HL-60/S4 treated with phorbol 12-myristate 13-acetate at 8.2 ng/mL for 4 days and 3 days (cell line): ENCODE measurements at regions not wholly inside any gene's neighbourhood (a gene's known extent, or its start where the extent isn't known, plus 50 kb on each side); places are given as distances from the start of the nearest gene placed in this dataset.

ENCODE experiments used
- in situ Hi-C: fragments of 300-500 bp; cut with MboI; formaldehyde crosslinking; loops from 2 replicates; pipeline ENCODE4 v1.15.0; 2022; ENCODE audit warnings: low sequenced_read_pairs

DNA sequence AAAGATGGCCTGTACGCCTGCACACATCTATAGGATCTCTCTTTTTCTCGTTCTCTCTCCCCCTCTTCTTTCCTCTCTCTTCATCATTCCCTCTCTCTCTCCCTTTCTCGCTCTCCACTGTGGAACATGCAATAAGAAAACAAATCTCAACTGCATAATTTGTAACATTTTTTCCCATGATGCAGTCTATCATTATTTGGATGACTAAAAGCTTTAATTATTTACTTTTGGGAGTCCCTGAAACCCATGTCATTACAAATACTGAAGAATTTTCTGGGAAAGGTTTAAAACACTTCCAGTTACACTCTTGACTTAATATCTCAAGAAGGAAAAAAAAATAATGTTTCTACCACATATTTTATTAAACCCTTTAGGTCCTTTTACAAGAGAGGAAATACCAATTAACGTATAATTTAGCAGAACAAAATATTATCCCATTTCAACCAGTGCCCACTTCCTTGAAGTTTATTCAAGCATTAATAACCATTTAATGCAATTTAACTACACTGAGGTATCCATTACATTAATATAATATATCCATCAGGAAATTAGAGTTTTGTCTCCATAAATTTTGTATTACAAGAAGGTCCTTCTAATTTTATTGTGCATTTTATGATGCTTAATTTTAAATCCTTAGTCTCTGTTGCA is 1615.2 kb upstream of the ACVR2A start:
- in situ Hi-C loops = no loop called here

DNA sequence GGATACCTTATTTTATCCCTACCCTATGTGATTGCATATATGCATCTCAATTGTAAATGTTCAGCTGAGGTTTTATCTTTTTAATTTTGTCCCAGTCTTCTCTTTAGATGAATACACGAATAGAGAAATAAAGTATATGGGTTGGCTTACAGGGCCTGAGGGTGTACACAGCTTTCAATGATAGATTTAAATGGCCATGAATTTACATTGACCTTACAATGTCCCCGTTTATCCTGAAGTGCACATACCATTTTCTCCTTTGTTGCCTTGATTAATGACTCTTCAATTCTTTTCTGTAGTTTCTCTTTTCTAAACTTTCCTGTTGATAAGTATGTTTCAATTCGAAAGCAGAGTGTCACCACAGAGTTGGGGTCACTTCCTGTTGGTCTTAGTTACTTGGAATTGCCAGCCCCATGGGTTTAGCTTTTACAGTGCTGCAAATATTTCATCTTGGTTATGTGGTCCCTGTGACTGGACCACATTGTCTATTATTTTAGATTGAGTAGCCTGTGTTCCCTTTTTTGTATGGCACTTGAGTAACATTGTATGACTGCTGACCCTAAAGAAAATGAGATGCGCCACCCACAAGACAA is 1616.3 kb upstream of the ACVR2A start:
- in situ Hi-C loops = no loop called here

DNA sequence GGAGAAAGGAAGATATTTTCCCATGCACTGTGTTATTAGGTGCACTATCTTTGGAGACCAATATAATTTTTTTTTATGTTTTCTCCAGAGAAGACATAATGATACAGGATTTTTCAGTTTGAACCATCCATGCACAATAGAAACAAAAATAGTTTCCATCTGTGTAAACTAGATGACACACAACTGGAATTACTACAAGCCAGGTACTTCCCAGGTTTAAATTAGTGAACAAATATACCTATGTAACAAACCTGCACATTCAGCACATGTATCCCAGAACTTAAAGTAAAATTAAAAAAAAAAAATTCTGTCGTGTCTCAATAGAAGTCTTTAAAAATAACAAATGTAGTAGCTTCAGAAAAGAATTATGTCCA is 1616.8 kb upstream of the ACVR2A start:
- in situ Hi-C loops = no loop called here

DNA sequence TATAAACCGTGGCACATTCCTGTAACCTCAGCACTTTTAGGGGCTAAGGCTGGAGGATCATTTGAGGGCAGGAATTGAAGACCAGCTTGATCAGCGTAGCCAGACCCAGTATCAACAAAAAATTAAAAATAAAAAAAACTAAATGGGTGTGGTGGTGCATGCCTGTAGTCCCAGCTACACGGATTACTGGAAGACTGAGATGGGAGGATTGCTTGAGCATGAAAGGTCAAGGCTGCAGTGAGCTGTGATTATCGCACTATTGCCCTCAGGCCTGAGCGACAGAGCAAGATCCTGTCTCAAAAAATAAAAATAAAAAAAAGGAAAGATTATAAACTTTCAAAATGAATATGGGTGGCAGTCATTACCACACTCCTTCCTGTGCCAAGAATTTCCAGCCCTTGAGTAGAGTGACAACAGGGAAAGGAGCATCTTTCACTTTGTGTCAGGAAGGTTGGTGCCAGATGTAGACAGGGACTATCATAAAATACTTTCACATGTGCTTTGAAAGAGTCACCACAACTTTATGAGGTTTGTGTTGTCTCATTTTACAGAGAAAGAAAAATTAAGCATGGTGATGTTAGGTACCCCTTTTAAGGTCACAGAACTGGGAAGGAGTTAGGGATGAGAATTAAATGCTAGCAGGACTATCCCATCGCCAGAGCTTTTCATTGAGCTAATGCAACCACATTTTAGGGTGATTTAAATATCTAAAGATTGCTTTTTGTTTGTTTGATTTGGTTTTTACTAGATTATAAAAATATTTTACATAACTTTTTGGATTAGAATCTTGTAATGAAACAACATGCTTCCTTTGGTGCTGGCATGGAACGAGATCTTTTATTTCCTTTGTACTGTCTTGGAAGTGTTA is 1617.4 kb upstream of the ACVR2A start:
- in situ Hi-C loops = no loop called here

DNA sequence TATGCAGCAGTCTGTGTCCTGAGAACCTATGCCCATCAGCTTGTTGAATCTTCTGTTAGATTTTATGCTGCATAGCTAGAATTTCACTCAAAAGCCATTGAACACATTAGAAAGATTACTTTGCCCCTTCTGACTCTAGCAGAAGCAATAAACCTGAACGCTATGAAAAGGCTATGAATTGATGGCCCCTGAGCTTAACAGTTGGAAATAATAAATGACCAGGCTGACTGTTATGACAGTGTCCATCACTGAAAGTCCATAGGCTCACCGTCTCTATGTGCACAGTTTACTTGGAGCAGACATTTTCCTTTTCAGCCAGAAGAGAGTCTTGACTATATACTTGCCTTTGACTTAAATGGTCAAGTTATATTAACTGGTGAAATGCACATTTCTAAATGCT is 1618.8 kb upstream of the ACVR2A start:
- in situ Hi-C loops = no loop called here

DNA sequence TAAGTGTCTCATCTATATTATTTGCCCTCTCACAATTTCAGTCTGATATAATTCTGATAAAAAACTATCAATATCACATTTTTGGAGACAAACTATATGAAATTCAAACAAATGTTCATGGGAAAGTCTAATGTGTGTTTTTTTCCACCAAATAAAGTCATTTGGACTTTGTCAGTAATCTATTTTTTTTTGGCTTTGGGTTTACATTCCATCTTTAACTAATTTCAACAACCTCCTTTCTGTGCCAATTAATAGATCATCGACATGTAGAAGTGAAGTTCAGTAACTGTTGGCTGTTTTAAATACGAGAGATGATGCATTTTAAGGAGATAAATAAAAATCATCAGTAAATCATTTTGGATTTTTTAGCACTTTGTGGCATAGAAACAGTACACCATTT is 1623.0 kb upstream of the ACVR2A start:
- in situ Hi-C loops = no loop called here

DNA sequence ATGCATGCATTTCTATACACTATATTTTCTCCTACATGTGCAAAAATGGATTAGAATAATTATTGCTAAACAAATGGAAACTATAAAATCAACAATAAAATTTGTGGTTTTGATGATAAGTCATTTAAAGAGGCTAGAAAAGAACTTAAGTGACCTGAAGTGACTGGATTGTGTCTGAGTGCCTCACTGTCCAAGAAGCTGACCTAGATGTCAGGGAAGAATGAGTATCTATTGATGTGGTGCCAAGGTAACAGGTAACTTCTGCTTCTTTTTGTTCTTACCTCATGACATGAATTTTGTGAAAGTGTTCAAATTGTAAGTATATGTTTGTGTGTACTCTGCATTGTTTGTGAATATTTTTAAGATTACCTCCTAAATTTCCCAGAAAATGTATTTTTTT is 1623.9 kb upstream of the ACVR2A start:
- in situ Hi-C loops = no loop called here

DNA sequence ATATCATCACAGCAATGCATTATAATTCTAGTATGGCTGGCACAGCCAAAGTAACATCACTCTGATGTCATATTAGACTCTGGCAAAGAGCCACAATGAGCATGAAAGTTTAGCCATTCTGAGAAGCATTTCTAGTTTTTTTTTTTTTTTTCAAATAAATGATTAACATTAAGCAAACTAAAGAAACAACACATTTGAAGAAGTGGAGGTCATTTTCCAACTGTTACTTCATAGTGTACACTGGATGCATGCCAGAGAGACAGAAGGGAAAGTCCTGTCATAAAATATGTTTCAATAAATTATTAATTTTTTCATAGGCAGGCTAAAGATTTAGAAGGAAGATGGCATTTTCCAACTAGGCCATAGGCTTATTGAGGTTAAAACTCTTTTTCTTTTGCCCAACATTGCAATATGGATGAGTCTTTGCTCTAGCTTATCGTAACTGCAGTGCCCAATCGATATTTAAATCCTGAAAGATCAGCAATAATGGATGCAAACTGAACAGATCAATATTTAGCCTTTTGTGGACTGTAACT is 1630.4 kb upstream of the ACVR2A start:
- in situ Hi-C loops = no loop called here

DNA sequence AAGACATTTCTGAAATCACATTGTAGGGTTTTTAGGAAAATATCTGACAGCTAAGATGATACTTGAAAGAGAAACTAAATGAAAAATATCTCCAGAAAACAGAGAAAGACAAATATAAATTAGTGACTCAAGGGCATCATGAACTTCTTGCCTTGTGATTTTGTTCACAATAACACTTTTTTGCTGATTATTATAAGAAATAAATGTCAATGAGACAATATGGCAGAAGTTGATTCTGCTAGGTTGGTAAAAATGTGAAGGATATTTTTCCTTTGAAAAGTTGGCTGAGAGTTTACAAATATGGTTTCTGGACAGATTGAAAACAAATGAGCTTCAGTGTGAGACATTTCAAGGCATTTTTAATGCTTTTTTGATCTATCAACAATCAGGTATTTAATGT is 1631.2 kb upstream of the ACVR2A start:
- in situ Hi-C loops = no loop called here

DNA sequence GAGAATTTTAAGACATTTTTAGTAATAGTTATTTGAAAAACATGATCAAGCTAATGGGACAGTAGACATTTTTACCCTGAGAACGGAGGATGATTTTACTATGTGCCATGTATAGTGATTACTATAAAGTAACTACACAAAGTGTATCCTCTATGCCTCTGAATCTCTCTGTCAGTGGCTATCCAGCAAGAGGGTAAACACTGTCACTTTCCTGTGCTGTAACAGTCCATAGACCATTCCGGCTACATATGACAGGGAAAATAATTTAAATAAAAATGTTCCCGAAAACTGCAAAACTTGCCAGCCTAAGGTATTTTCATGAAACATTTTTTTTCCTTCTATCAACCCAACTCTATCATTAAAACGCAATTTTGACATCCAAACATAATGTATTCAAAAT is 1632.2 kb upstream of the ACVR2A start:
- in situ Hi-C loops = no loop called here

DNA sequence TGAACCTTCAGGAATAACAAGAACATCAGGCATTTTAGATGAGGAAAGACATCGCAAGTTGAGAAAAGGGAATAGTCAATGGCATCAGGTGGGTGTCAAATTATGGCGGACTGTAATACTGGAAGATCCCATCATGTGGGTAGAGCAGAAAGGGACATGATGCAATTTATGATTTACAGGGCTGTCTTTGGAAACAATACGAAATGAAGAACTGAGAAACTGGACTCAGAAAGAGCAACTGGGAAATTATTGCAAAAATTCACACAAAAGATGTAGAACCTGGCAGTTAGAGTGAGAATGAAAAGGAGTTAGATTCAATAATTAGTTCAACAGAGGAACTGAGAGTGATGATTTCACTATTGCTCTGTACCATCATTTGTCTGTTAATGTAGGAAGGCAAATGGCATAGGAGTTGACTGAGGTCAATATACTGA is 1635.0 kb upstream of the ACVR2A start:
- in situ Hi-C loops = no loop called here

DNA sequence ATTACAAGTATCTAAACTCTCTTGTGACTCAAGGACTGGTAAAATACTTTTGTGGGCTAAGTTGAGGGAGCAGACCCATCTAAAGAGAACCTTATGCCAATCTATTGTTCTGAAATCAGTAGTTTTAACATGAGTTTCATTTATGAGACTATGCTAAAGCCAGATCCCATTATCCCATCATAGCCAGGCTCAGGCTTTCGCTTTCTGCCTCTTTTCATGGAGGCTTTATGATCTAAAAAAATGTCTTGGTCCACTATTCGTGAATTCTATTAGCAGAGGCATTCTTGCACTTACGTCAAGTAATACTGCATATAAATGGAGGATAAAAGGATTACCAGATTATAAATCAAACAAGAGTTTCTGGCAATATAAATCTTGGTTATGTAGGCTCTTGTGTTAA is 1636.9 kb upstream of the ACVR2A start:
- in situ Hi-C loops = no loop called here

DNA sequence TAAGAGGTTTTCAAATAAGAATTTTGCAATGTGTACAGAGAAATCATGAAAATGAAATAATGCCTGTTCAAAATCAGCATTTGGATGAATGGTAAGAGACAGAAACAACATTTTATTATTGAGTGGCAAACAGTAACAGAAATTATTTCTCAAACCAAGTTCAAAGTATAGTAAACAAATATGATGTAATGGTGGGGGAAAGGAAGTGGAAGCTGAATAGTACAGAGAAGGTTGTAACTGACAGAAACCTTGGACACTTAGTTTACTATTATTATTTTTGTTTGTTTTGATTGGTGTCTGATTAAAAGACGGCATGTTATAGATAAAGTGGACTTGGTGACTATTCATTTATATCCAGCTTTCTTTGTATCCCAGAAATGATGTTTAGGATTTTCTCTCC is 1637.4 kb upstream of the ACVR2A start:
- in situ Hi-C loops = no loop called here

DNA sequence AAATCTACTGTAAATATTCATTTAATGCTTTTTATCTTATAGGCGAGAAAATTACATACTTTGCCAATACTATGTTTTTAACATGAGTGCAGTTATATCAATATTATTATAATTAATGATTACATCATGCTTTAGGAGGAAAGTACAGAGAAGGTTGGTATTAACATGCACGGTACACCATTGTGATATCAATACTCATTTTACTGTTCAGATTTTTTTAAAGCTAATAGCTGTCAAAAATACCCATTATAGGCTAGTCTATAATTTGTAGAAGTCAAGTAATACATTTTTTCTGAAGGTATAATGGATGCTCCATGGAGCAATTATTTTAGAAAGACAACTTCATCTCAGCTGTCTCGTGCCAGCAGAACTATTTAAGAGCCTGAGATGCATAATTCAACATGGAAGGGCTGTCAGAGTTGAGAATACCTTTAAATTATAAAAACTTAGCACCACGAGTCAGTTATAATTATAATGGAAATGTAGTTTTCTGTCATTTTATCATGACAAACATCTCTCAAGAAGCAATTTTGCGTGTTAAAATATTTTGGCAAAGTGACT is 1641.7 kb upstream of the ACVR2A start:
- in situ Hi-C loops = no loop called here

DNA sequence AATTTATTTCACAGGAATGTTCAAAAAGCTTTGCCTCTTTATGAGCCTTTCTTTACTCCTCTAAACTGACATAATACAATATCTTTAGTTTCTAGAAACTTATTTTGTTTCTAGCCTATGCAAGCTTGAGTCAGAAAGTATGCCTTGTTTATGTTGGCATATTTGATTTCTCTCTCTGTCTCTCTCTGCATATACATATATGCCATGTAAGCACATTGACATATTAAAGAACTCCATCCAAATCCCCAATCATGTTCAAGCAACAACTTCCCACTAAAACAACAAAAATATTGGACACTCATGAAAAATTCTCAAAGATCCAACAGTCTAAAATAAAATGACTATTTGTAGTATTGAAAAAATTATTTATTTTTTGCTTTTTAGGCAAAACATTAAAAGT is 1651.2 kb upstream of the ACVR2A start:
- in situ Hi-C loops = no loop called here

DNA sequence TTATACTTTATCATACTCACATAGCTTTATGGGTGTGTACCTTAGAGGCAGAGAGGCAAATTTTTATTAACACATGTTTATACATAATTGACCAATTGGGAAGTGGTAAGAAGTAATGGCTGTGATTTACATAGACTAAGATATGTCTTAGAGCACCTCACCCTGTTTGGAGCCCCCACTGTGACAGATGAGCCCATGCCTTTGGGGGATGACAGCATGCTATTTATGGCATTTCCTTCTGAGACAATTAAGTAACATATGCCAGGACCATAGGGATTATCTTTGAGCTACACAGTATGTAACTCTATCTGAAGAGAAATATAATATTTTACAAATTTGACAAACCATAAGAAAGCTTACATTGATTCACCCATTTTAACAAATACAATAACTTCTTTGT is 1655.3 kb upstream of the ACVR2A start:
- in situ Hi-C loops = no loop called here

DNA sequence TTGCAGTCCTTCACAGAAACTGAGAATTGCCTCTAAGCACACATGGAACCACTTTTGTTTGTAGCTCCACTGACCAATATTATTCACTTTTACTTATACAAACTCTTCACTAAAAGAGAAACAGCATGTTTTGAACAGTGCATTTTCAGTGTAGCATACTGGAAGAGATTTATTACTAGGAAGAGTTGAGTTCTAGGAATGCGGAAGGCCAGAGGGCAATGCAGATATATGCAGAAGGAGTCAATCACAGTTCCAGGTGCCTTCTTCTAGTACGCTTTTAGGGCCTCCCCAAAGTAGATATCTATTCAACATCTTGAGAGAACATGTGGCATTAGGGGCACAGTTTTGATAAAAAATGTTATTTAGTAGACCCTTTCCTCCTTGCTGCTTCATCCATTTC is 1654.0 kb upstream of the ZEB2 start:
- in situ Hi-C loops = no loop called here

DNA sequence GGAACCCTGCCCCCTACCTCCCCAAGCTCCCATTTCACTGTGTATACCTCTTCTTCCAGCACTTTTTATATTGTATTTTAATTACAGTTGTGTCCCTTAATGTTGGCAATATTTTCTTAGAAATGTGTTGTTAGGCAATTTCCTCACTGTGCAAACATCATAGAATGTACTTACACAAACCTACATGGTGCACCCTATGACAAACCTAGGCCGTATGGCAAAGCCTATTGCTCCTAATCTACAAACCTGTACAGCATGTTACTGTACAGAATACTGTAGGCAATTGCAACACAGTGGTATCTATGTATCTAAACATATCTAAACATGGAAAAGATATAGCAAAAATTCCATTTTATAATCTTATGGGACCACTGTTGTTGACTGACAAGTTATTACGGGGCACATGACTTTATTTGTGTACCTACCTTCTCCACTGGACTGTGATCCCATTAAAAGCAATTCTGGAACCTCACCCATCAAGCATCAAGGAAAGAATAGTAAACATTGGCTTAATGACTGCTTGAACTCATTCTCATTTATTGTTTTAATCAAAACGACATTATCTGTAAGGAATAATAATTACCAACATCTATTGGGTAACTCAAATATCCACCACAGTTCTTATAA is 1641.5 kb upstream of the ZEB2 start:
- in situ Hi-C loops = no loop called here

DNA sequence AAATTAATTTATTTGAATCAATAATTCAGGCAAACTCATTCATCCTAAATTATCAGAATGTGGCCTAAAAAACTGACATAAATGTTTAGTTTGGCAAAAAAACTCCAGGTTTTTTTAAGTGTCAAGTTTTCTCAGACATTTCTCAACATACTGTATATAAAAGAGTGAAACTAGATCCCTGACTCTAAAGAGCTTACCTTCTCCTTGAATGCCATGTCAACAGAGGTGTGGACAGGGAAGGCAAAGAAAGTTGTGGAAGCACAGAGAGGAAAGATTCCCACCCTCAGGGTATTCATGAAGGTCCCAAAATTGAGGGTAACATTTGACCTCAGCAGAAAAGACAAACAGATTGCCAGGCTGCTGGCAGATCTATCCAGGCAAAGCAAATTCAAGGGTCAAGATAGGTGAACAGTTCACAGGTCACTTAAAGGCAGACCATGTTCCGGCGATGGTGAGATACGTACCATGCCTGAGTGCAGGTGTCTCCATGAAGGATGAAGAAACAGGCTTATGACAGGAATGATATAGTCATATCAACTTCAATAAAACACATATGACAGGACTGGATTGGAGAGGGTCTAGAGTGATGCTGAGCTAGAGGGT is 1638.3 kb upstream of the ZEB2 start:
- in situ Hi-C loops = no loop called here

DNA sequence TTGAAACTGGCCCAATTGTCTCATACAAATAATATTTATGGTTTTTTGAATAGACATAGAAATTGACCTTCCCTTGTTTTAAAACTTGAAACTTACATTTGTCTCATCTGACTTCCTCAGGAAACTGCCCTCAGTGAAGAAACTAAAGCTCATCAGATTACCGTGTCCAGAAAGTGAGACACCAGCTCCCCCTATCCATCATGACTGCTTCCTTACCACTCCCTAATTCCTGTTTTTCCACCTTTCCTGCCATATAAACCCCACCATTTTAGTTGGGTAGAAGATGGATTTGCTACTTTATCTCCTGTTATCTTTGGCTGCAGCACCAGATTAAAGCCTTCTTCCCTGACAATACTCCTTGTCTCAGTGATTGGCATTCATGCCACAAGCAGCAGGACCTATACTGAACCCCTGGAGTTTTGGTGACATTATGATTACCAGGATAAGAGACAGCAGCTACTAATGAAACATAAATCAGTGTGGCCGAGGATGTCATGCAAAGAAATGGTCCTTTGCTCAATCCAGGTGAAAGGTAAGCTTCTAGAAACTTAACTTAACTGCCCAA is 1627.6 kb upstream of the ZEB2 start:
- in situ Hi-C loops = no loop called here
